ENCODE measurements at regions not wholly inside any gene's neighbourhood (a gene's known extent, or its start where the extent isn't known, plus 50 kb on each side); places are given as distances from the start of the nearest gene placed in this dataset.

DNA sequence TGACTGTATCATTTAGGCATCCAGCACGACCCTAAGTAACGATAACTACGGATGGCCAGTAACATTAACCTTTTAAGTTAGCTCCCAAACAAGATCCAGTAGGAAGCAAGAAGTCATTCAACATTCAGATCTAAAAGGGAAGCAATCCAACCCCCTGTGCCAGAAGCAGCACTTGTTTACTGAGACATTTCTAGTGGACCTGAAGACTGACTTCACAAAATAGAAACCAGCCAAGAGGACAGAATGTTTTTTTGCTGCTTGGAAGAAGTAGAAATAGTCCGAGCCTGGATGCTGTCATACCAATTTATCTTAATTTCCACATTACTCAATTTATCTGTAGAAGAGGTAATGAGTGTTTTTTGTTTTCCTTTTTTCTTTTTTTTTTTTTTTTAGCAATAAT, 88.0 kb upstream of the CTTNBP2 start:
- no peak overlapping the region for H3K27ac Mint-ChIP-seq
- no peaks in the 10 kb centered on the region for H3K27me3 Mint-ChIP-seq
- no peaks in the 10 kb centered on the region for H3K36me3 Mint-ChIP-seq (ENCODE audit: low read depth)
- no peak overlapping the region for H3K4me3 Mint-ChIP-seq
- intact Hi-C loops (cut with micrococcal nuclease) = no loop called here
- H3K4me1 Mint-ChIP-seq (ENCODE audit: low read depth) = peaks cover 8% of the 10 kb centered on the region
- H3K9me3 Mint-ChIP-seq = peaks cover 1% of the 10 kb centered on the region

DNA sequence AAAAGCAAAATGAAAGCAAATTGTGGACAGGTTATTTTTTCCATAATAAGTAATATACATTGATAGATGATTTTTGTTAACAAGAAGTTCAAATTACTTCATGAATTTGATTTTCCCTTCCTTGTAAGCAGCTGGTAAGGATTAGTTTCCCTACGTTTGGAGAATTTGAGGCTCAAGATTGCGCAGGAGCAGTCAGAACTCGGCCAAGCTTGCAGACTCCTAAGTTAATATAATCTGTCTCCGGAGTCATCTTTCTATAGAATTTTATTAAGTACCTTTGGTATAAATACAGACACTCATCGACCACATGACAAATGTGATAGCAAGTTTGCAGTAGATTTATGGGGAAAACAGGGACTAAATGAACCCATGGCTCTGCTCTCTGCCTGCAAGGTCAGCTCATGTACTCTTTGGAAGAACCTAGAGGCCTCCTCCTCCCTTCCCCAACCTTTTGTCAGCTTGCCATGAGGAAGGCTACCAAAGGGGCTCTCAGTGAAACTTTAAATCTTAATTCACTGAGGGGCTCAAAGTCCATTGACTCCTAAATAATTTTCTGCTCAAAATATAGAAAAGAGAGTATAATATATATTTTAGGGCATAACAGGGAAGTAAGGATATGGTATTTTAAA, 89.2 kb upstream of the CTTNBP2 start:
- no peaks in the 10 kb centered on the region for H3K36me3 Mint-ChIP-seq (ENCODE audit: low read depth)
- H3K4me3 Mint-ChIP-seq = no peak overlapping the region
- H3K4me1 Mint-ChIP-seq (ENCODE audit: low read depth) = peaks cover 8% of the 10 kb centered on the region
- H3K9me3 Mint-ChIP-seq = peaks cover 9% of the 10 kb centered on the region
- no peak overlapping the region for H3K27ac Mint-ChIP-seq
- intact Hi-C loops (cut with micrococcal nuclease) = no loop called here
- H3K27me3 Mint-ChIP-seq = no peaks in the 10 kb centered on the region

GRCh38 chr7:117963264-117964197, 90.3 kb upstream of the CTTNBP2 start:
- H3K9me3 Mint-ChIP-seq = peaks cover 9% of the 10 kb centered on the region
- H3K36me3 Mint-ChIP-seq (ENCODE audit: low read depth) = no peaks in the 10 kb centered on the region
- intact Hi-C loops (cut with micrococcal nuclease) = no loop called here
- no peak overlapping the region for H3K27ac Mint-ChIP-seq
- no peak overlapping the region for H3K4me3 Mint-ChIP-seq
- H3K4me1 Mint-ChIP-seq (ENCODE audit: low read depth) = peaks cover 8% of the 10 kb centered on the region
- H3K27me3 Mint-ChIP-seq = no peaks in the 10 kb centered on the region

DNA sequence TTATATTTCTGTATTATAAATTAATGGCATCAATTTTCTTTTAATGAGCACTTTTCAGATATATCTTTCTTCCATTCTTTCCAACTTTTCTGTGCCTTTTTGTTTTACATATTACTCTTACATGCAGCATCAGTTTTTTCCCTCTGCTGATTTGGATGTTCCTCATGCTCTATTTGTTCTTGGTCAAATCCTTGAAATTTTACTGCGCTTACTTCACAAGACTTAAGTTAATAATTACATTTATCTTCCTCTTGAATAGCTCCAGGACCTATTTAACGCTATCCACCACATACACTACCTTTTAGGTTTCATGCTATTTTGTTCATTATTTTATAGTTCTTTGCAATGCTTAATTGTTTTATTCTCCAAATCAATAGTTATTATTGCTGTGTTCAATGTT, 97.6 kb upstream of the CTTNBP2 start:
- Mint-ChIP-seq H3K27ac (no peak overlapping the region), H3K27me3 (no peaks in the 10 kb centered on the region), H3K4me1 (ENCODE audit: low read depth) (no peaks in the 10 kb centered on the region), H3K36me3 (ENCODE audit: low read depth) (no peaks in the 10 kb centered on the region), H3K9me3 (peaks cover 9% of the 10 kb centered on the region), H3K4me3 (no peak overlapping the region)
- intact Hi-C loops (cut with micrococcal nuclease) = no loop called here

- Mint-ChIP-seq H3K27ac (no peak overlapping the region), H3K4me3 (no peak overlapping the region), H3K4me1 (ENCODE audit: low read depth) (no peaks in the 10 kb centered on the region), H3K36me3 (ENCODE audit: low read depth) (no peaks in the 10 kb centered on the region), H3K9me3 (peaks cover 3% of the 10 kb centered on the region), H3K27me3 (no peaks in the 10 kb centered on the region)
- intact Hi-C loops (cut with micrococcal nuclease) = no loop called here
These were observed 98.5 kb upstream of the CTTNBP2 start for GRCh38 chr7:117971556-117972244.

DNA sequence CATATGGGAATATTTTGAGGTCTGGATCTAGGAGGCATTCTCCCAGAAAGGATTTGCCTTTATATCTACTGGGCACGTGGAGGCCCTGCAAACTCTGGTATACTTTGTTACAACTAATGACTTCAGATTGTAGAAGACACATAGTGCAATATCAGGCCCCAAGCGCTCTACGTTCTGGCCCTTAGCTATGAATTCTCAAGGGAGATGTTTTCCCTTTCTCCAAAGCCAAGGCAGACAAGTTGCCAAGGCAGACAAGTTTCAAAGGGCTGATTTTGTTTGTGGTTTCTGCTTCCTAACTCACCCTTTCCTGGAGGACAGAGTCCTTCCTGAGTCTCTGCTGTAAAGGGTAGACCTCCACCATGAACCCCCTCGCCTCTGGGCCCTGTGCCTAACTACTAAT, 99.4 kb upstream of the CTTNBP2 start:
- no peak overlapping the region for H3K4me3 Mint-ChIP-seq

DNA sequence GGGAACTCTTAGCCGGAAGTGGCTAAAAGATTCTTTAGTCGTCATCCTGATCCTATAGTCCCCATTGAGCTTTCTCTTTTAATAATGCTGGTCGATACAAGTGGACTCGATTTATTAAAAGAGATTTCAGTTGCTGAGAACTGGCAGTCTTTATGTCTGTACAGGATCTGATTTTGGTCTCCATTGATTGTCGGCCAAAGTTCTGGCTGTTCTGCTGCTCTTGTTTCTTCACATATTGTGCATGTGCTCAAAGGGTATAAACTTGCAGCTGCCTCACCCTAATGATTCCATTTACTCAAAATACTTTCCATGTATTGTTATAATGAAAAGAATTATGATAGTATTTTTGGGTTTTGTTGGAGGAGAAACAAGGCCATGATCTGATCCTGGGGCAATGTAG, 100.7 kb upstream of the CTTNBP2 start:
- no peaks in the 10 kb centered on the region for H3K27me3 Mint-ChIP-seq

More for the DNA sequence above, 99.4 kb upstream of the CTTNBP2 start:
- Mint-ChIP-seq H3K27me3 (no peaks in the 10 kb centered on the region), H3K9me3 (no peaks in the 10 kb centered on the region), H3K27ac (no peak overlapping the region), H3K4me1 (ENCODE audit: low read depth) (no peaks in the 10 kb centered on the region), H3K36me3 (ENCODE audit: low read depth) (no peaks in the 10 kb centered on the region)
- intact Hi-C loops (cut with micrococcal nuclease) = no loop called here

DNA sequence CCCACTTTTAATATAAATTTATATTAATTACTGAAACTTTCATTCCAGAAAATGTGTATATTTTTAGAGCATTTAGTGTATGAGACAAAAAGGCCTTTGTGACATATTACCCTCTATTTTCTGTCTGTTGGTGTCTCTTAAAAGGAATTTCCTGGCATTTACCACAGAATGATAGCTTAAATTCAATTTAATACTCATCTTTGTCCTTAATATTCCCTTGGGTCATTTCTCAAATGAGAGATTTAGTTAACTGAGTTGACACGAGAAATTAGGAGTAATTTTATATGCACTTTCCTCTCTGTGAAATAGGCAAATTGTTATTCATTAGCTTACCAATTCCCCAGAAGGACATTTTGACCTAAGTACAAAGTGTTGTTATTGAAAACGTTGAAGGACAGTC, 101.7 kb upstream of the CTTNBP2 start:
- H3K9me3 Mint-ChIP-seq = no peaks in the 10 kb centered on the region
- H3K27me3 Mint-ChIP-seq = no peaks in the 10 kb centered on the region
- H3K36me3 Mint-ChIP-seq (ENCODE audit: low read depth) = no peaks in the 10 kb centered on the region
- no peaks in the 10 kb centered on the region for H3K4me1 Mint-ChIP-seq (ENCODE audit: low read depth)
- H3K27ac Mint-ChIP-seq = no peak overlapping the region
- intact Hi-C loops (cut with micrococcal nuclease) = no loop called here
- no peak overlapping the region for H3K4me3 Mint-ChIP-seq

More for the DNA sequence above, 100.7 kb upstream of the CTTNBP2 start:
- Mint-ChIP-seq H3K9me3 (no peaks in the 10 kb centered on the region), H3K27ac (no peak overlapping the region), H3K4me1 (ENCODE audit: low read depth) (no peaks in the 10 kb centered on the region), H3K36me3 (ENCODE audit: low read depth) (no peaks in the 10 kb centered on the region), H3K4me3 (no peak overlapping the region)
- intact Hi-C loops (cut with micrococcal nuclease) = no loop called here

- Mint-ChIP-seq H3K36me3 (ENCODE audit: low read depth) (no peaks in the 10 kb centered on the region), H3K9me3 (no peaks in the 10 kb centered on the region), H3K4me1 (ENCODE audit: low read depth) (no peaks in the 10 kb centered on the region), H3K27ac (no peak overlapping the region), H3K27me3 (no peaks in the 10 kb centered on the region), H3K4me3 (no peak overlapping the region)
- intact Hi-C loops (cut with micrococcal nuclease) = no loop called here
These were observed 102.2 kb upstream of the CTTNBP2 start for GRCh38 chr7:117975476-117975875.

DNA sequence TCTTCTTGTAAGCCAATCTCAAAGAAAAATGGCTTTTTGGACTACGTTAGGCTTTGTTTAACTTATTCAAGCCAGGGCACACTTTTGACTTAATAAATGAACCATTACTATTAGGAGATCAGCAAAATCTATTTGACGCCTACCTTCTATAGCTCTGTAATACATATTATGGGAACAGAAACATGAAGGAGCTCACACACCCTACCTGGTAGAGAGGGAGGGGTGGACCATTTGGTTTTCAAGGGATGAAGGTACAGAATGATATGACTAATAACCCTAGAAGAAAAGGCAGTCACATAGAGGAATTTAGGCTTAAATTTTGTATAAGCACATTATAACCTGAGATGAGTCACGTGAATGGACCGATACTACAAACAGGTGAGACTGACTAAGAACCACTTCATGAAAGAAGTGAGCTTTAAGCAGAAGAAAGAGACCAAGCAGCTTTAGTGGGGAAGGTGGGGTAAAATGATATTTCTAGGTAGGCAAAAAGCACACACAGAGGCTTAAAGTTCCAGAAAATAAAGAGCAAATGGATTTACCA, 106.8 kb upstream of the CTTNBP2 start:
- no peaks in the 10 kb centered on the region for H3K9me3 Mint-ChIP-seq
- intact Hi-C loops (cut with micrococcal nuclease) = no loop called here

GRCh38 chr7:117982071-117983055, 109.1 kb upstream of the CTTNBP2 start:
- Mint-ChIP-seq H3K4me1 (ENCODE audit: low read depth) (peaks cover 4% of the 10 kb centered on the region), H3K27ac (no peak overlapping the region), H3K36me3 (ENCODE audit: low read depth) (no peaks in the 10 kb centered on the region), H3K27me3 (no peaks in the 10 kb centered on the region), H3K4me3 (no peak overlapping the region), H3K9me3 (no peaks in the 10 kb centered on the region)
- intact Hi-C loops (cut with micrococcal nuclease) = no loop called here

More for the DNA sequence above, 106.8 kb upstream of the CTTNBP2 start:
- Mint-ChIP-seq H3K36me3 (ENCODE audit: low read depth) (no peaks in the 10 kb centered on the region), H3K4me3 (no peak overlapping the region), H3K27ac (no peak overlapping the region), H3K27me3 (no peaks in the 10 kb centered on the region), H3K4me1 (ENCODE audit: low read depth) (peaks cover 4% of the 10 kb centered on the region)

- H3K36me3 Mint-ChIP-seq (ENCODE audit: low read depth) = no peaks in the 10 kb centered on the region
- H3K4me1 Mint-ChIP-seq (ENCODE audit: low read depth) = peaks cover 4% of the 10 kb centered on the region
- no peak overlapping the region for H3K27ac Mint-ChIP-seq
- intact Hi-C loops (cut with micrococcal nuclease) = no loop called here
- no peak overlapping the region for H3K4me3 Mint-ChIP-seq
- H3K9me3 Mint-ChIP-seq = no peaks in the 10 kb centered on the region
- H3K27me3 Mint-ChIP-seq = no peaks in the 10 kb centered on the region
These were observed 113.5 kb upstream of the CTTNBP2 start for GRCh38 chr7:117986645-117987269.

DNA sequence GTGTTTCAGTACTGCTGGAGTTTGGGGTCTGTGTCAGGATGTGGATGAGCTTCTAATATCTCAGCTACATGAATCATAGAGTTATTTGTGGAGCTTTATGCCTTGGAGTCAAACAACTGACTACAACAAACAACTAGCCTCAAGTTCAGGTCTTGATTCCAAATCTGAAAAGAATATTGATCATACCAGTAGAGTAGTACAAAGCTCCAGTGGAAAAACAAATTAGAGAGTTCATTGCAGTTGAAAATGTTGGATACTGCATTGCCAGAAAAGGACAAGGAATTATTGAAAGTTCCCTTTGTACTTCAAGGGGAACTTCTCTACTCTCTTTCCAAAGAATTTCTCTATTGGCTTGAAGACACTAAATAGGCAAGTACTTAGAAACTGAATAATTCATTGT, 117.6 kb upstream of the CTTNBP2 start:
- no peaks in the 10 kb centered on the region for H3K36me3 Mint-ChIP-seq (ENCODE audit: low read depth)
- no peaks in the 10 kb centered on the region for H3K4me1 Mint-ChIP-seq (ENCODE audit: low read depth)
- H3K27me3 Mint-ChIP-seq = no peaks in the 10 kb centered on the region
- no peak overlapping the region for H3K4me3 Mint-ChIP-seq
- intact Hi-C loops (cut with micrococcal nuclease) = no loop called here
- H3K27ac Mint-ChIP-seq = no peak overlapping the region
- peaks cover 7% of the 10 kb centered on the region for H3K9me3 Mint-ChIP-seq
